ENCODE measurements at regions not wholly inside any gene's neighbourhood (a gene's known extent, or its start where the extent isn't known, plus 50 kb on each side); places are given as distances from the start of the nearest gene placed in this dataset.
A peak's percentile ranks its signal among the peaks of the same experiment; 100 is the strongest.

DNA sequence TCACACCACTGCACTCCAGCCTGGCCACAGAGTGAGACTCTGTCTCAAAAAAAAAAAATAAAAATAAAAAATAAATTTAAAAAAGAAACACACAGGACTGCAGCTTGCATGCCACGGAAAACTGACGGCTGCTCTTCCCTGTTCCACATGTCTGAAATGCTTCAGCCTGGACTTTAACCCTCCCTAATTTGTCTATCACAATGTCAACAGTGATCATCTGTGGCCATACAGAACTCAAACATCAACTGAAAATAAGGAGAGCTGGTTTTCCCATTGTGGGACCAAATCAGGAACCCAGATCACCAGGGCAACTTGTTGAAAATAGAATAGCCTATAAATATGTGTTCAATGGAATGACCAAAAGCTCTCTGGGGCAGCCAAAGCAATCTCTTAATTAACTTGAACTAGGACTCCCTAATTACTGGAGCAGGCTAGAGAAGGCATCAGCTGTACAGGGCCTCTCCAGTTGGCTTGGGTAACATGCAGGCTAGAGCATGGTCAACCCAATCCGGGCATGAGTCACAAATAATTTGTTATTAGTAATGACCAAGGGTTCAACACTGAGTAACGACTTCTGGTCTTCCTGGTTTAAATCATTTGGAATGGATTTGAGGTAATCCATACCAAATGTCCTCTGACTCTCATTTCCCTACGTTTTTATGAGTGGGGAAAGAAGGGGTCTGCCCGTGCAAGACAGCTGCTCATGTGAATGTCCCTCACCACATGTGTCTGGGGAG lies 62.7 kb upstream of the KAZN start:
- Histone ChIP-seq H3K9me1 (ENCODE audit: control insufficient read depth, extremely low read depth, insufficient read depth, low read length) (no peaks in the 10 kb centered on the region), H3K36me3 (ENCODE audit: control insufficient read depth in 2 of 2, extremely low read depth in 1 of 2, insufficient read depth in 2 of 2, low read length in 2 of 2) (no peaks in the 10 kb centered on the region), H3K27ac (ENCODE audit: control insufficient read depth, insufficient read depth, low read length) (no peak overlapping the region), H3K9me3 (ENCODE audit: control insufficient read depth, low read depth, low read length) (no peaks in the 10 kb centered on the region), H3K9ac (ENCODE audit: control insufficient read depth, extremely low read depth, insufficient read depth, low read length) (no peak overlapping the region), H3K4me1 (ENCODE audit: control insufficient read depth, extremely low read depth, insufficient read depth, low read length) (no peaks in the 10 kb centered on the region), H3K4me3 (ENCODE audit: control insufficient read depth in 2 of 3, extremely low read depth in 1 of 3, insufficient read depth in 2 of 3, low read depth in 1 of 3, low read length in 3 of 3) (no peak overlapping the region), H3K79me2 (ENCODE audit: control insufficient read depth, insufficient read depth, low read length) (no peaks in the 10 kb centered on the region), H3K4me2 (ENCODE audit: control insufficient read depth, extremely low read depth, insufficient read depth, low read depth, low read length) (no peak overlapping the region), H2AFZ (ENCODE audit: control insufficient read depth, low read length) (no peak overlapping the region), H3K27me3 (ENCODE audit: control insufficient read depth, extremely low read depth, insufficient read depth, low read length) (no peaks in the 10 kb centered on the region), H4K20me1 (ENCODE audit: control insufficient read depth, extremely low read depth, insufficient read depth, low read length) (no peaks in the 10 kb centered on the region)
- DNase-seq (ENCODE audit: low read depth, low spot score) (no peak), FAIRE-seq (no peak)
- dilution Hi-C loops (cut with MboI; ENCODE audit: extremely low pct_ligation_motif_present, low sequenced_read_pairs): no loop called here
- TF ChIP-seq EZH2 (IDR thresholded peaks at IDR 0.05; ENCODE audit: low read length): no peak
- TF ChIP-seq, protein P1, sequence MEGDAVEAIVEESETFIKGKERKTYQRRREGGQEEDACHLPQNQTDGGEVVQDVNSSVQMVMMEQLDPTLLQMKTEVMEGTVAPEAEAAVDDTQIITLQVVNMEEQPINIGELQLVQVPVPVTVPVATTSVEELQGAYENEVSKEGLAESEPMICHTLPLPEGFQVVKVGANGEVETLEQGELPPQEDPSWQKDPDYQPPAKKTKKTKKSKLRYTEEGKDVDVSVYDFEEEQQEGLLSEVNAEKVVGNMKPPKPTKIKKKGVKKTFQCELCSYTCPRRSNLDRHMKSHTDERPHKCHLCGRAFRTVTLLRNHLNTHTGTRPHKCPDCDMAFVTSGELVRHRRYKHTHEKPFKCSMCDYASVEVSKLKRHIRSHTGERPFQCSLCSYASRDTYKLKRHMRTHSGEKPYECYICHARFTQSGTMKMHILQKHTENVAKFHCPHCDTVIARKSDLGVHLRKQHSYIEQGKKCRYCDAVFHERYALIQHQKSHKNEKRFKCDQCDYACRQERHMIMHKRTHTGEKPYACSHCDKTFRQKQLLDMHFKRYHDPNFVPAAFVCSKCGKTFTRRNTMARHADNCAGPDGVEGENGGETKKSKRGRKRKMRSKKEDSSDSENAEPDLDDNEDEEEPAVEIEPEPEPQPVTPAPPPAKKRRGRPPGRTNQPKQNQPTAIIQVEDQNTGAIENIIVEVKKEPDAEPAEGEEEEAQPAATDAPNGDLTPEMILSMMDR (optimal IDR thresholded peaks at IDR 0.05 in 1 of 3, IDR thresholded peaks at IDR 0.05 in 1 of 3, conservative IDR thresholded peaks at IDR 0.05 in 1 of 3; ENCODE audit: extremely low read depth in 1 of 3, insufficient read depth in 2 of 3, low read length in 3 of 3): no peak

DNA sequence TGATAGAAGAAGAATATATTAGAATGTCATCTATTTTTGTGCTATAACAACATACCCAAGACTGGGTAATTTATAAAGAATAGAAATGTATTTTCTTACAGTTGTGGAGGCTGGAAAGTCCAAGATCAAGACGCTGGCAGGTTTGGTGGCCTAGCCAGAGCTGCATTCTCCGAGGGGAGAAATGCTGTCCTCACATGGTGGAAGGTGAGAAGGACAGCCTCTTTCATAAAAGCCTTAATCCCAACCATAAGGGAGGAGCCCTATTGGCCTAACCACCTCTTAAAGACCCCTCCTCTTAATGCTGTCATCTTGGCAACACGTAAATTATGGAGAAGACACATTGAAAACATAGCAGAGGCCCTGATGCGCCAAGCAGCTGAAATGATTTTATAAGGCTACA lies 60.1 kb upstream of the KAZN start:
- Histone ChIP-seq H3K27ac (ENCODE audit: control insufficient read depth, insufficient read depth, low read length) (no peak overlapping the region), H3K9ac (ENCODE audit: control insufficient read depth, extremely low read depth, insufficient read depth, low read length) (no peak overlapping the region), H3K9me1 (ENCODE audit: control insufficient read depth, extremely low read depth, insufficient read depth, low read length) (no peaks in the 10 kb centered on the region), H2AFZ (ENCODE audit: control insufficient read depth, low read length) (no peak overlapping the region), H3K36me3 (ENCODE audit: control insufficient read depth in 2 of 2, extremely low read depth in 1 of 2, insufficient read depth in 2 of 2, low read length in 2 of 2) (no peaks in the 10 kb centered on the region), H3K4me1 (ENCODE audit: control insufficient read depth, extremely low read depth, insufficient read depth, low read length) (no peaks in the 10 kb centered on the region), H4K20me1 (ENCODE audit: control insufficient read depth, extremely low read depth, insufficient read depth, low read length) (no peaks in the 10 kb centered on the region), H3K4me2 (ENCODE audit: control insufficient read depth, extremely low read depth, insufficient read depth, low read depth, low read length) (no peak overlapping the region), H3K27me3 (ENCODE audit: control insufficient read depth, extremely low read depth, insufficient read depth, low read length) (no peaks in the 10 kb centered on the region), H3K79me2 (ENCODE audit: control insufficient read depth, insufficient read depth, low read length) (no peaks in the 10 kb centered on the region), H3K4me3 (ENCODE audit: control insufficient read depth in 2 of 3, extremely low read depth in 1 of 3, insufficient read depth in 2 of 3, low read depth in 1 of 3, low read length in 3 of 3) (no peak overlapping the region), H3K9me3 (ENCODE audit: control insufficient read depth, low read depth, low read length) (no peaks in the 10 kb centered on the region)
- FAIRE-seq (no peak), DNase-seq (ENCODE audit: low read depth, low spot score) (no peak)
- TF ChIP-seq, protein P1 (optimal IDR thresholded peaks at IDR 0.05 in 1 of 3, IDR thresholded peaks at IDR 0.05 in 1 of 3, conservative IDR thresholded peaks at IDR 0.05 in 1 of 3; ENCODE audit: extremely low read depth in 1 of 3, insufficient read depth in 2 of 3, low read length in 3 of 3): peak; percentile 31 to 60 (median 54)
- no peak for TF ChIP-seq EZH2 (IDR thresholded peaks at IDR 0.05; ENCODE audit: low read length)
- dilution Hi-C loops (cut with MboI; ENCODE audit: extremely low pct_ligation_motif_present, low sequenced_read_pairs): no loop called here
